ENCODE measurements at regions not wholly inside any gene's neighbourhood (a gene's known extent, or its start where the extent isn't known, plus 50 kb on each side); places are given as distances from the start of the nearest gene placed in this dataset.

DNA sequence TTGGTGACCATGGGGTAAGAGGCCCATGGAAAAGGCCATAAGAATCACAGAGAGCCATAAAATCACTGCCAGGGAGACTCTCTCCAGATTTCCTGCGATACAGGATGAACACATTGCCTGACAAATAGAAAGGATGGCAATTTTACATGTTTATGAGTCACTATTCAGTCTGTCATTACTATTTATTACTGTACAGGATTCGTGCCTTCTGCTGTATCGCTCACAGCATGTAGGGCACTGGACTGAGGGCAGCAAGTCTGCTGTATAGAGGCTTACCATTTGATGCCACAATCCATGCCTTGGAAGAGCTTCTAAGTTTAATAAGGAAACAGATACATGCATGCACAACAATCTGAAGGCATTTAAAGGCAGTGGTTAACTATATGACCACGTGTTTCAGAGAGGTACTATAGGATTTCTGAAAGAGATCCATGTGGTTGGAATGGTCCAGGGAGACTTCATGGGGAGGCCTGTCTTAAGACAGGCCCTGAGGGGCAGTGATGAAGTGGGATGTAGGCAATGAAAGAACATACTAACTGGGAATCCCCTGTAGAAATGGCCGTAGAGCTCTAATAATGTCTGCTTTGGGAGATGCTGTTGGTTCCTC is 702.4 kb upstream of the RAB6C start:
- DNase-seq (ENCODE audit: extremely low read depth in 1 of 11, low read depth in 9 of 11, low spot score in 4 of 11) = no peak

DNA sequence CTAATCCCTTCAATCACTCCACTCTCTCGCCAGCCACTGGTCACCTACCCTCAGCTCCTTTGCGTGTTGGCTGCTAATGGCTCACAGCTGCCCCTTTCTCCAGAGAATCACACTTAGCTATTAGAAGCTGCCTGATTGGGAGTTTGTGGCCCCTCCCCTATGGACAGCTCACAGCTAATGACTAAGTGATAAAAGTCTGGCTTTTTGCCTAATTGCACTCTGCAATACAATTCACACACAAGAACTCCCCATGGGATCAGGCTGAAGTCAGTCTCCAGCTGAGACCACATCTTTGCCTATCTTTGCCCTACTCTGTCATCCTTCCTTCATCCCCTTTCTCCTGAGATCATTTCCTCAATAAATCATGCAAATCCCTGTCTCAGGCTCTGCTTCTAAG is 701.9 kb upstream of the RAB6C start:
- DNase-seq (ENCODE audit: extremely low read depth in 1 of 11, low read depth in 9 of 11, low spot score in 4 of 11) = no peak

DNA sequence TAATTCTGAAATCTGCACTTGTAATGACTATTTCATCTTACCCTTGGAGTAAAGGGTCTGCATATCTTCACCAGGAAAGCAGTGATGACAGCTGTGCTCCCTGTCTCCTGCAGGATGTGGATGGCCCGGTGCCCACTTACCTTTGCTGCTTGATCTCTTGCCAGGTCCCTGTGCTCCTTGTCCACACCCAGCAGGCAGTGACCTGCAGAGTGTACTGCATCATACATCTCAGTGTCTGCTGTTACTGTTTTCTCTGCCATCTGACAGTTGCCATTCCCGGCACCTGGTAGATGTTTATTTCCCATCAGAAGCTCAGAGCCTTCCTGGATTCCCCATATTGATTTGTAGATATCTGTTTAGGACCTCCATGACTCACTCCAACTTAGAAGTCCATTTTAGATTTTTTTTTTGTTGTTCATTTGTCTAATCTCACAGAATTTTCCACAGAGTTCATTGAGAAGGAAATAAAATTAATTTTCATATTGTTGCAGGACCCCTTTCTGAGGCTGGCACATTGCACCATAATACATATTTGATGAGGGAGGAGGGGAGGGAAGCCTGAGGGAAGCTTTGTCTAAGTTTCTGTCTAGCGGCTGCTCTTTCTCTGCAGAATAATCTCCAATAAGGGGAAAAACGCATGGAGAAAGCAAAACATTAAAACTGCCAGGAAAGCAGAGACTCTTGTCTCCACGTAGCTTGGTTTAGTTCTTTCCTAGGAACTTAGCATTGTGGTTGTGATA is 697.5 kb upstream of the RAB6C start:
- DNase-seq (ENCODE audit: extremely low read depth in 1 of 11, low read depth in 9 of 11, low spot score in 4 of 11) = no peak

DNA sequence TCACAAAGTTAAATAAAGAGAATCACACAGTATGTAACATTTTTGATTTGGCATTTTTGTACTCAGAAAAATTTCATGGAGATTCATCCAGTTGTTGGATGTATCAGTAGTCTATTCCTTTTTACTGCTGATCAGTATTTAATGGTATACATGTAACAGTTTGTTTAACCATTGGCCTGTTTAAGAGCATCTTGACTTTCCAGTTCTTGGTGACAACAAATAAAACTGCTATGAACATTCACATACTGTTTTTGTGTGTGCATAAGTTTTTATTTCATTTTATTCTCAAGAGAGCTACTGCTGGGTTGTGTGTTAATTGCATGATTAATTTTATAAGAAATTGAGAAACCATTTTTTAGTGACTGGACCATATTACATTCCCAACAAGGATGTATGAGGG is 694.5 kb upstream of the RAB6C start:
- DNase-seq (ENCODE audit: extremely low read depth in 1 of 11, low read depth in 9 of 11, low spot score in 4 of 11) = no peak

DNA sequence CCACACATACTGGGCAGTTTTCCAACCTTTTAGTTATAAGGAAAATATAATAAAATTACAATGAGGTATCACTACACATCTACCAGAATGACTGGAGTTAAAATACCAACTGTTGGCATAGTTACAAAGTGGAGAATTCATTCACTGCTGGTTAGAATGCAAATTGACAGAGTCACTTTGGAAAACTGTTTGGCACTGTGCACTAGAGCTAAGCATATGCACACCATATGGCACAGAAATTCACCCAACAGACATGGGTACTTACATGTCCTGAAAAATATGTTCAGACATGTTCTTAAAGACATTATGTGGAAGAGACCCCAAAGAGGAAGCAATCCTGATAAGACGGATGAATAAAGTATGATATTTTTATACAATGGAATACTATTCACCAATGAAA is 686.1 kb upstream of the RAB6C start:
- DNase-seq (ENCODE audit: extremely low read depth in 1 of 11, low read depth in 9 of 11, low spot score in 4 of 11) = no peak

DNA sequence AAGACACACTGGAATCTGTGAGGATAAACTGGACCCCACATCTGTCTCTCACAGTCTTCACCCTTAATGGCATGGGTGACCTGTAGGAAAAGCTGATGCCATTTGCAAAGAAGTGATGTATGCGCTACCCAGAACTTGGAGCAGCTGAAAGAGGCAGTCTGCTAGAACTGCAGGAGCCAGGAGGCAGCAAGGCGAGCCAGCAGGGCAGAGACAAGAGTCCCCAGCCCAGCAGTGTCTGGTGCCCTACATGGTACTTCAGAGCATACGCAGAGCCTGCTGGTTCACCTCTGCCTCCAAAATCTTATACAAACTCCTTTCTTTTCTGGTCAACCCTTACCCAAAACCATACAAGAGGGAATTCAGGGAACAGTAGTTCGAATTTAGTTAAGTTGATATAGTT is 683.1 kb upstream of the RAB6C start:
- DNase-seq (ENCODE audit: extremely low read depth in 1 of 11, low read depth in 9 of 11, low spot score in 4 of 11) = no peak

DNA sequence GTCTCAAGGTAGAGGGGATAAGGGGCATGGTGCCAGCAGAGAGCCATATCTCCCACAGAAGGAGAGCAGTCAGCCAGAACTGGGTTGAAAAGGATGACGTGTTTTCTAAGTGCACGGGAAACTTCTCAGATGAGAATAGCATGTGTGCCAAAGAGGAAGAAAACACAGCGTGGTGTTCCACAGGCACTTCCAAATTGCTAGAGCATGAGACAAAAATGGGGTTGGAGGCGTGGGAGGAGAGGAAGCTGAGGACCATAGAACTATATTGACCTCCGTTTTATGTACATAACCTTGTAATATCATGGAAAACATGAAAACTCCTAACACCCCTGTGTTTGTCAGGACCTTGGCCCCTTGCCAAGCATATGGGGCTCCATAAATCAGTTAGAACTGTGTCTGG is 682.7 kb upstream of the RAB6C start:
- DNase-seq (ENCODE audit: extremely low read depth in 1 of 11, low read depth in 9 of 11, low spot score in 4 of 11) = peak in 7 of 11 donors; percentile 5 to 47 (median 13)

DNA sequence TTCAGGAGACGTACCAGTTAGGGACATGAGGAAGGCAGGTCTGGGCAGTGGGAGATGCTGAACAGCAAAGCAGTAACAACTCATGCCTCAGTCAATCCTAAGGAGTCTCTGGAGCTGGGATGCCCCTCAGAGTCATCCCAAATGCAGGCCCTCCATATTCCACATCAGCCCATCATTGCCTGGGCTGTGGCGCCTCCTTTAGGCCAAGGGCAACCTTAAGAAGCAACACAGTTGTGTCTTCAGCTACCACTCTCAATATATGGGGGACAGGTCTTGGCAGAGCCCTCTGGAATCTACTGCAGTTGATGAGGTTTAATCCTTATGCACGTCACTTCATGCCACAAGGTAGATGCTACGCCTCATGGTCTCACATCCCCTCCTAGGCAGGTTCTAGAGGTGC is 682.0 kb upstream of the RAB6C start:
- DNase-seq (ENCODE audit: extremely low read depth in 1 of 11, low read depth in 9 of 11, low spot score in 4 of 11) = no peak

DNA sequence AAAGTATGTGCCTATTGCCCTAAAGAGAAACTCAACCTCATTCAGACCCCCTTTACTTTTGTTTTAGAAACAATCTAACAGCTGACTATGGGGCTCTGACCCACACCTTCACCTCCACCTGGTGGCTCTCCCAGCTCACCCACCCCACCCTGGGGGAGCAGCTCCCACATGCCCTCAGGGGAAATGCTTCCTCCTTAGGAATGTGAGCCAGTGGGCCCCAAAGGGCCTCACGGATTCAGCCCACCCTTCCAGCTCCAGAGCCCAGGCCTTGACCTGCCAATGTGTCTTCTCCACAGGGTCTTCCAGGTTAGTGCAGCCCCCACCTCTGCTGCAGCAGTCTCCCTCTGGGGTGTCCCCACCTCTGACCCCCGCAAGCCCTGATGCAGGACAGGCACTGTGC is 680.1 kb upstream of the RAB6C start:
- no peak for DNase-seq (ENCODE audit: extremely low read depth in 1 of 11, low read depth in 9 of 11, low spot score in 4 of 11)

DNA sequence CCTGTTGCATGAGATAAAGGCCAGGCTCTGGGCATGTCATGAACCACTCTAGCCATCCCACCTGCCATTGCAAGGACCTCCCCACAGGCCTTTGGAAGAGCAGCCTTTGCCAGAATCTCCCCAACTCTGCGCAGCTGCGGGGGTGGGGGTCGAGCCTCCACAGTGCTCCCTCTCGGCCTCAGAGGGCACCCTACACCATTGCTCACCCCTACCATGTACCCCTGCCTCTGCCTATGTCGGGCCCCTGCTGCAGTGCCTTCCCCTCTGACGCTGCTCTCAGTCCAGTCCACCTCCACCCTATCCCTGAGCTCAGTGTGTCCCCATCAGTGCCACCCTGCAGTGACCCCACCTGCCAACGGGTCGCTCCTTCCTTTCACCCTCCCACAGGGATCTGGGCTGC is 679.7 kb upstream of the RAB6C start:
- DNase-seq (ENCODE audit: extremely low read depth in 1 of 11, low read depth in 9 of 11, low spot score in 4 of 11) = no peak

DNA sequence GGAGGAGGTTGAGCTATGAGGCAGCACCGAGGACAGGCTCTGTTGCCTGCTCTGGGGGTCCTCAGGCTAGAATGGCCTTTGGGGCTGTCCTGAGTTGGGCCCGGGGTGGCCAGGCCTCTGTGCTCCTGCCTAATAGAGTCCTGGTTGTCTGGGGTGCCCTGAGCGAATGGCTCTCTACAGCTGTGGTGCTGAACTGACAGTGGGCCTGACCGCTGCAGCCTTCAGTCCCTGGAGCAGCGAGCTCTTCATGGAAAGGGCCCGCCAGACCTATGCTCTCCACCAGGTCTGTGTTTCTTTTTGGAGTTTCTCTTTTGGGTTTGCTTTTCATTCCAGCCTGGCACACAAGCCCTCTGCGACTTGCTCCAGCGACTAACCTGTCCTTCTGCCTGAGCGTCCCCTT is 679.0 kb upstream of the RAB6C start:
- no peak for DNase-seq (ENCODE audit: extremely low read depth in 1 of 11, low read depth in 9 of 11, low spot score in 4 of 11)

DNA sequence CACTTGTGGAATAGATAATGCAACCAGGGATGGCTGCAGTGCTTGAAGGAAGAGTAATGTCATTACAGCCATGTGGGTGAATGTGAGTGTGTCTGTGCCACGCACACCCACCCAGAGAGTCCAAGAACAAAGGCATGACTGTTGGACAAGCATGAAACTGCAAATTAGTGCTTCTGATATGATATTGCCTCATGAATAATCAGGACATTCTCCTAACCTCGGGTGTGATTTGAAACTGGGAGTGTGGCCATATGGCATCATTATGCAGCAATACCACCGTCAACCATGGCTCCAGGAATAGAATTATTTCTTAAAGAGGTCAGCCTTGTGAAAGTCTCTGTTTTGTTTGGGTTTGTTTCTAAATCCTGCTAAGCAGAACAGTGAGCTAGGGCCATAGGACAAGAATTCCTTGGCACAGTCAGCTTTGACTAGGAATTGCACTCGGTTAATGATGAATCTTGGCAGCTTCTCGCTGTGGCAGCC is 678.0 kb upstream of the RAB6C start:
- DNase-seq (ENCODE audit: extremely low read depth in 1 of 11, low read depth in 9 of 11, low spot score in 4 of 11) = peak in 8 of 11 donors; percentile 5 to 28 (median 14)

DNA sequence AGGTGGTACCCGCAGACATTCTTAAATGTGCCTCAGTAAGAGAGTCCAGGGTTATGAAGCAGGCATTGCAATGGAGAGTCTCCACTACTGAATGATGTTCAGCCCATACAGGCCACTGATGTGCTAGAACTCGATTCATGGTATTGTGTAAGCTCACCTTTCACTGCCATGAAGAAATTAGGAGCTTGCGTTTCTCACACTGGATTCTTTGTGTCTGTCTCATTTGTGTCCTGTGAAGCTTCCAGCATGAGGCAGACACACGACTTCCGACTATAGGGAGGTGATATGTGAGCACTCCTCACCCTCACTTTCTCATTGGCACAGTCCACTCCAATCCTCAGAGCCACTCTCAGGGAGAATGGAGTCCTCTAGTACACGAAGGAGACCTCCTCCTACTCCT is 677.4 kb upstream of the RAB6C start:
- no peak for DNase-seq (ENCODE audit: extremely low read depth in 1 of 11, low read depth in 9 of 11, low spot score in 4 of 11)

DNA sequence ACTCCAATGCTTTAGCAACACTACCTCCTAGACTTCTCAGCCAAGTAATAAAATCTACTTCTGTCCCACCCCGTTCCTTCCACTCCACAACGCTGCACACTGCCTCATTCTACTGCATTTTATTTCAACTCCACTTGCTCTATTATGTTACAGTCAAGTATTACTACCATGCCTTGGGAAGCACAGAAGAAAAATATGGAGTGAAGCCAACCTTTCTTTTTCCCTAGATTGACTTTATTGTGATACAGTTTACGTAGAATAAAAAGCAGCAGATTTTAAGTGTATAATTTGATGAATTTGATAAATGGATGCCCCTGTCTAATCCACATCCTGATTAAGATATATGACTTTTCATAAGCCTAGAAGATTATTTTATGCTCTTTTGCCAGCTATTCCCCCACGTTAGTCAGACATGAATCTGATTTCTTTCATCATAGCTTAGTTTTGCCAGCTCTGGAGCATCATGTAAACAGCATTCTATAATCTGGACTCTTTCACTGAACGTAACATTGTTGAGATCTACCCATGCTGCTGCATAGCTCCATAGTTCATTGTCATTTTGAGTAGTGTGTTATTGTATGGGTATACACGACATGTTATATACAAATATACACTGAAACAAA is 676.8 kb upstream of the RAB6C start:
- DNase-seq (ENCODE audit: extremely low read depth in 1 of 11, low read depth in 9 of 11, low spot score in 4 of 11) = no peak

DNA sequence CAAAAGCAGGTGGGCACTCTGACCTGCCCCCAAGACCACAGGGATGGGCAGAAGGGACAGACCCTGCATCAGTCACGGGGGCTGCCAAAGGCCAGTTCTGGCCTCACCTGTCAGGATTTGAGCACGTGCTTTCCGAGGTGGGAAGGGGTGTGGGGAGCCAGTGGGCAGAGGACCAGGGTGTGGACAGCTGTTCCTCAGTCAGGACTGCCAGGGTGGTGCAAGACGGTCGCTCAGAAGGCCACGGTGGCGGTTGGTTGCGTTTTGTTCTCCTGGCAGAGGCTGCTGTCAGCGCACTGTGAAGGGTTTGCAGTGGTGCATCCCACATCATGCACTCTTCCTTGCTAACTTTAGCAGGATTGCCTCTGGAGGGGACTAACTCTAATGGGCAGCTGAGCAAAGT is 665.3 kb upstream of the RAB6C start:
- no peak for DNase-seq (ENCODE audit: extremely low read depth in 1 of 11, low read depth in 9 of 11, low spot score in 4 of 11)

DNA sequence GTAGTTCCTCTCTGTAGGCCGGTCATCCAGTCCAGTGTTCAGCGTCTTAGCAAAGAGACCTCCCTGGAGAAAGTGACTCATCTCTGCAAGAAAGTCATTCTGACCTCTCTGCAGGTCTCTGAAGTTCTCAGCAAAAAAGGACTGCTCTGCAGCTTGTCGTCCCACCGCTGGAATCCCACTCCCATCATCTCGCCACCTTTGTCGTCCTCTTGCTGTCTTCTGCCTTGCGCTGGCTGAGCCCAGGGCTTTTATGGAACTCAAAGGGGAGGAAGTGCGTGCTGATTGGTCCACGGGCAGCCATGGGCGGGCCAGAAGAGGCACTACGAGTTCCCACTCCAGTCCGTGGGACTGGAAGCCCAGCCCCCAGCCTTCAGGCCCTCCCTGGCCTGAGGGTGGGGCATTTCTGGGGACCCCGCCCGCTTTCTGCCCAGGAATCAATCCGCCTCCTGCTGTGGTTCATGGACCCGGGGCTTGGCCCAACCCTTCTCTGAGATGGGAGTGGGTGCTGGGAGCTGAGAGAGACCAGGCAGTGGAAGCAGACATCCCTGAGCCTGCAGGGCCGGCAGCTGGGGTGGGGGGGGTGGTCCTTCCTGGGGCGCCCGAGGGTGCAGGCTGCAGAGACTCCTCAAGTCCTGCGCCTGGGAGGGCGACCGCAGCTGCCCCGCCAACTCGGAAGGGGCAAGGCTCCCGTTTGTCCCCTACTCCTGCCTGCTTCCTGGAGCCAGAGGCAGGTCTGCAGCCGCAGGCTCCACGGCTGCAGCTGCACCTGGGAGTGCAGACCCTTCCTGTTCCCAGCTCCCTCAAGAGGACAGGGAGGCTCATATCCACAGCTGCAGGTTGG is 660.7 kb upstream of the RAB6C start:
- no peak for DNase-seq (ENCODE audit: extremely low read depth in 1 of 11, low read depth in 9 of 11, low spot score in 4 of 11)

DNA sequence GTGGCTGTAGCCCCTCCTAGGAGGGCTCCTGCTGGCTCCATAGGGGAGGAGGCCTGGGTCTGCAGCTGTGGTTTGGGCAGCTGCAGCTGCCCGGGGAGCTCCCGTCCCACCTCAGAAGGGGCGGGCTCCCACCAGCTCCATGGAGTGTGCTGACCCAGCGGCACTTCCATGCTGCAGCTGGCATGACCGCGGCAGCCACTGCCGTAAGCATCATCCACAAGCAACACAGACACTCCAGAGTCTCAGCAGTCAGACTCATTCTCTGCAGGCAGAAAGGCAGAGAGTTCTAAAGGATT is 660.1 kb upstream of the RAB6C start:
- DNase-seq (ENCODE audit: extremely low read depth in 1 of 11, low read depth in 9 of 11, low spot score in 4 of 11) = no peak

DNA sequence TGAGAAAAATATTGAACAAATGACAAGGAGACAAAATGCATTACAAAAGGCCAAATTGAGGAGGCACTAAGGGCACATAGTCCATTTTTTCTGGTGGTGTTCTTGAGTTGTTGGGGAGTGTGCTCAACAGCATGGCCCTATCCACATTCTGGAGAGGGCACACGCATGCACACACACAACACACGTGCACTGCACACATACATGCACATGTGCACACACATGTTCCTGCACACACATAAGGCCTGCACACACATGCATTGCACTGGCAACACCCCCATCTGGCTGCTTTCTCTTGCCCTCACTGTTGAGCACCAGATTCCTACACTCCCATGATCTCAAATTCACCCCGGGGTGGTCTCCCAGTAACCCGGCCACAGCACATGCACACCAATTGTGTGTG is 659.2 kb upstream of the RAB6C start:
- DNase-seq (ENCODE audit: extremely low read depth in 1 of 11, low read depth in 9 of 11, low spot score in 4 of 11) = no peak

DNA sequence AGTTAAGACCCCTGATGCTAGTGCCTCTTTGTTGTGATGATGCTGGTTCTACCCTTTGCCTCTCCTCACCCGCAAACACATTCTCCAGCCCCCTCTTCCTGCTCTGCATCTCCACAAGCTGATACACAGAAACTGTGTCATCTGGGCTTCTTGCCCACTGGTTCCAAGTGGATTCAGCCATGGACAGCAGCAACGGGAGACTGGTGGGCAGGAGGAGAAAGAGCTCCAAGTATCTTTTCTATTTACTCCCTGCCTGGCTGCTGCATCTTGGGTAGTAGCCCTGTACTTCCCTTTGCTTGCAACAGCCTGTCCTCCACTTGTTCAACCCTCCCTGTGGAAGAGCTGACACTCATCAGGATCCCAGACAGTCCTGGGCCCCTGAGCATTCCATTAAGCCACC is 655.1 kb upstream of the RAB6C start:
- DNase-seq (ENCODE audit: extremely low read depth in 1 of 11, low read depth in 9 of 11, low spot score in 4 of 11) = no peak

DNA sequence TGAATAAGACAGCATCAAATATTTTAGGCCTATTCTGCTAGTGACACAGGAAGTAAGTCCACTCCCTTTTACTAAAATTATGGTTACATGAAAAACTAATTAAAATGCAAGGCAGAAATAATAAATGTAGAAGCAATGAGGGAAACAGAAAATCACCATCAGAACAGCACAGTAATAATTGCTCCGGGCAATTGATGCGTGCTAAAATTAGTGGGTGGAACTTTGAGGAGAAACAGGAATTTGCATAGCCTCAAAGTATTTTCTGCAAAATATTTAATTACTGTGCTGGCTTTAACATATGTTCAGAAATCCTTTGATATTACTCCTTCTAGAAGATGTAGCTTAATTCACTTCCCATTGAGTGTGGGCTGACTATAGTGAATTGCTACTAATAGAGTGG is 654.3 kb upstream of the RAB6C start:
- no peak for DNase-seq (ENCODE audit: extremely low read depth in 1 of 11, low read depth in 9 of 11, low spot score in 4 of 11)
